ENCODE measurements at regions not wholly inside any gene's neighbourhood (a gene's known extent, or its start where the extent isn't known, plus 50 kb on each side); places are given as distances from the start of the nearest gene placed in this dataset.

- ChIA-PET POLR2A (ENCODE audit: partially characterized antibody) (no interaction called here), CTCF (ENCODE audit: partially characterized antibody) (no interaction called here)
- Histone ChIP-seq H2BK120ac (replicated peaks; ENCODE audit: low read depth, low read length) (no peak overlapping the region), H3K23ac (ENCODE audit: insufficient read length) (no peak overlapping the region), H3K9ac (replicated peaks in 1 of 4; ENCODE audit: extremely low read depth in 1 of 4, low read depth in 3 of 4, low read length in 3 of 4) (no peak overlapping the region), H3K4me2 (ENCODE audit: insufficient read depth in 1 of 2, low read depth in 2 of 2, low read length in 2 of 2) (no peak overlapping the region), H3K14ac (ENCODE audit: insufficient read length) (no peak overlapping the region), H4K5ac (ENCODE audit: insufficient read length, low read depth, low read length) (no peak overlapping the region), H2AK5ac (ENCODE audit: low read depth, low read length) (no peak overlapping the region), H3K4me3 (ENCODE audit: extremely low read depth in 1 of 4, insufficient read depth in 2 of 4, low read depth in 3 of 4, low read length in 4 of 4) (no peak overlapping the region), H2BK15ac (ENCODE audit: low read length) (no peak overlapping the region), H3K36me3 (ENCODE audit: control insufficient read depth in 2 of 4, insufficient read depth in 4 of 4, low read length in 3 of 4) (no peaks in the 10 kb centered on the region), H3K4me1 (replicated peaks in 1 of 4; ENCODE audit: control insufficient read depth in 3 of 4, insufficient read depth in 4 of 4, low read length in 3 of 4) (no peaks in the 10 kb centered on the region), H3K4ac (replicated peaks; ENCODE audit: insufficient read length, low read depth, low read length) (no peak overlapping the region), H4K8ac (ENCODE audit: extremely low read depth, insufficient read depth, low read length) (no peak overlapping the region), H2BK12ac (ENCODE audit: low read depth, low read length) (no peak overlapping the region), H3K23me2 (ENCODE audit: low read depth, low read length) (no peaks in the 10 kb centered on the region), H3K79me1 (ENCODE audit: low read depth, low read length) (no peaks in the 10 kb centered on the region), H3K9me3 (ENCODE audit: insufficient read depth in 2 of 2, low read depth in 1 of 2, low read length in 1 of 2) (no peaks in the 10 kb centered on the region), H3K79me2 (ENCODE audit: control insufficient read depth in 1 of 2, insufficient read depth in 2 of 2, low read length in 2 of 2) (no peaks in the 10 kb centered on the region), H4K20me1 (replicated peaks in 1 of 2; ENCODE audit: control insufficient read depth in 1 of 2, insufficient read depth in 2 of 2, low read length in 2 of 2) (no peaks in the 10 kb centered on the region), H3K27me3 (replicated peaks in 1 of 4; ENCODE audit: control insufficient read depth in 3 of 4, extremely low read depth in 1 of 4, insufficient read depth in 3 of 4, low read length in 3 of 4) (no peaks in the 10 kb centered on the region), H2AFZ (ENCODE audit: low read length) (no peak overlapping the region), H2BK20ac (ENCODE audit: low read length) (no peak overlapping the region), H3K18ac (ENCODE audit: extremely low read depth, low read length) (no peak overlapping the region), H3K27ac (ENCODE audit: low read depth, low read length) (no peak overlapping the region), H4K91ac (replicated peaks; ENCODE audit: insufficient read length, low read length) (no peak overlapping the region), H2BK5ac (ENCODE audit: low read depth, low read length) (no peak overlapping the region), H3K56ac (replicated peaks; ENCODE audit: insufficient read length, low read depth, low read length) (no peak overlapping the region)
- 92% methylated on average over 1 of the region's 1 CpG; no CpG with 5 or more reads in 1 of the 2 experiments for WGBS, 2 experiments (ENCODE audit: extremely low coverage in 1 of 2, insufficient coverage in 1 of 2, insufficient read length in 1 of 2, insufficient replicate concordance in 2 of 2, low coverage in 1 of 2, low lambda C conversion rate in 2 of 2, missing lambda C conversion rate in 1 of 2)
- no peak for FAIRE-seq
- DNase-seq (ENCODE audit: low read depth in 1 of 2, low spot score in 2 of 2), result no peak
- no peak for TF ChIP-seq USF2 (IDR thresholded peaks at IDR 0.05; ENCODE audit: low read length)
- no peak for TF ChIP-seq CBX5 (IDR thresholded peaks at IDR 0.05; ENCODE audit: low read depth, low read length)
- TF ChIP-seq E2F6 (IDR thresholded peaks at IDR 0.05), result no peak
- no peak for TF ChIP-seq BCL11A (IDR thresholded peaks at IDR 0.05; ENCODE audit: low read depth in 2 of 2, low read length in 2 of 2)
- no peak for TF ChIP-seq BRCA1 (IDR thresholded peaks at IDR 0.05; ENCODE audit: low read depth, low read length)
- TF ChIP-seq NRF1 (IDR thresholded peaks at IDR 0.05; ENCODE audit: low read depth, low read length), result no peak
- TF ChIP-seq CREB1 (IDR thresholded peaks at IDR 0.05), result no peak
- TF ChIP-seq HDAC6 (IDR thresholded peaks at IDR 0.05; ENCODE audit: low read depth, low read length), result no peak
- TF ChIP-seq CBX8 (IDR thresholded peaks at IDR 0.05; ENCODE audit: borderline replicate concordance, low read depth, low read length), result no peak
- TF ChIP-seq TAF7 (optimal IDR thresholded peaks at IDR 0.05; ENCODE audit: borderline replicate concordance, low read depth, low read length), result no peak
- no peak for TF ChIP-seq SIX5 (IDR thresholded peaks at IDR 0.05; ENCODE audit: low read depth, low read length)
- TF ChIP-seq RNF2 (IDR thresholded peaks at IDR 0.05; ENCODE audit: borderline replicate concordance, low read depth, low read length, missing control alignments, poor library complexity, severe bottlenecking), result no peak
These were observed 121.6 kb upstream of the THRB start for GRCh38 chr3:24616110-24616829.

Data from H1 (cell line).